SK-N-SH treated with all-trans-retinoic acid at 6 μM for 48 hours (cell line): ENCODE measurements at regions not wholly inside any gene's neighbourhood (a gene's known extent, or its start where the extent isn't known, plus 50 kb on each side); places are given as distances from the start of the nearest gene placed in this dataset.

ENCODE experiments used
- ATAC-seq: fragments of 200-7000 bp; cut with Tn5 transposase; 3 replicates; pipeline ENCODE4 v1.9.1; 2020; ENCODE audit warnings: mild to moderate bottlenecking, moderate library complexity
- ARNTL ChIP-seq: fragments of 450-650 bp; formaldehyde crosslinking; IDR thresholded peaks from 2 replicates; pipeline ENCODE4 v1.5.0; 2020; ENCODE audit warnings: low read depth, mild to moderate bottlenecking, moderate library complexity, borderline replicate concordance
- BACH2 ChIP-seq: fragments of 250-450 bp; sonication (Bioruptor Pico); IDR thresholded peaks from 2 replicates; pipeline ENCODE4 v1.9.0; 2021; ENCODE audit warnings: mild to moderate bottlenecking, borderline replicate concordance
- CREB5 ChIP-seq: fragments of 250-450 bp; sonication (Bioruptor Pico); IDR thresholded peaks from 2 replicates; pipeline ENCODE4 v1.5.1; 2020; ENCODE audit warnings: low read depth, mild to moderate bottlenecking, moderate library complexity
- CSDC2 ChIP-seq: fragments of 250-450 bp; sonication (Bioruptor Pico); IDR thresholded peaks from 2 replicates; pipeline ENCODE4 v1.5.0; 2020; ENCODE audit warnings: mild to moderate bottlenecking, moderate library complexity
- CSRNP3 ChIP-seq: fragments of 250-450 bp; sonication (Bioruptor Pico); IDR thresholded peaks from 2 replicates; pipeline ENCODE4 v1.5.1; 2021; ENCODE audit warnings: mild to moderate bottlenecking, moderate library complexity
- ESRRG ChIP-seq: fragments of 250-450 bp; sonication (Bioruptor Pico); IDR thresholded peaks from 2 replicates; pipeline ENCODE4 v1.6.1; 2021; ENCODE audit warnings: mild to moderate bottlenecking
- GLIS3 ChIP-seq: fragments of 250-450 bp; sonication (Bioruptor Pico); IDR thresholded peaks from 2 replicates; pipeline ENCODE4 v1.5.0; 2020; ENCODE audit warnings: mild to moderate bottlenecking, moderate library complexity
- ISL1 ChIP-seq: fragments of 250-450 bp; sonication (Bioruptor Pico); IDR thresholded peaks from 2 replicates; pipeline ENCODE4 v2.1.2; 2022; ENCODE audit warnings: mild to moderate bottlenecking, moderate library complexity
- PATZ1 ChIP-seq: fragments of 250-450 bp; sonication (Bioruptor Pico); IDR thresholded peaks from 2 replicates; pipeline ENCODE4 v1.8.0; 2020; ENCODE audit warnings: mild to moderate bottlenecking, moderate library complexity, borderline replicate concordance
- POU6F1 ChIP-seq: fragments of 250-450 bp; sonication (Bioruptor Pico); IDR thresholded peaks from 2 replicates; pipeline ENCODE4 v1.8.0; 2021; ENCODE audit warnings: low read depth, mild to moderate bottlenecking, moderate library complexity, borderline replicate concordance
- PPARA ChIP-seq: fragments of 250-450 bp; sonication (Bioruptor Pico); IDR thresholded peaks from 2 replicates; pipeline ENCODE4 v1.5.0; 2020; ENCODE audit warnings: mild to moderate bottlenecking, borderline replicate concordance
- RARB ChIP-seq: fragments of 250-450 bp; sonication (Bioruptor Pico); IDR thresholded peaks from 2 replicates; pipeline ENCODE4 v1.8.0; 2021; ENCODE audit warnings: mild to moderate bottlenecking, moderate library complexity
- SNAI2 ChIP-seq: fragments of 250-450 bp; sonication (Bioruptor Pico); IDR thresholded peaks from 2 replicates; pipeline ENCODE4 v1.5.0; 2020; ENCODE audit warnings: mild to moderate bottlenecking, moderate library complexity
- TCF4 ChIP-seq: fragments of 250-450 bp; sonication (Bioruptor Pico); IDR thresholded peaks from 2 replicates; pipeline ENCODE4 v1.8.0; 2021; ENCODE audit warnings: mild to moderate bottlenecking, moderate library complexity, borderline replicate concordance
- TOX ChIP-seq: fragments of 250-450 bp; sonication (Bioruptor Pico); IDR thresholded peaks from 2 replicates; pipeline ENCODE4 v1.8.0; 2021; ENCODE audit warnings: mild to moderate bottlenecking, moderate library complexity, borderline replicate concordance
- ZC3H10 ChIP-seq: fragments of 250-450 bp; sonication (Bioruptor Pico); IDR thresholded peaks from 2 replicates; pipeline ENCODE4 v1.5.1; 2021; ENCODE audit warnings: mild to moderate bottlenecking, moderate library complexity
- ZFP3 ChIP-seq: fragments of 250-450 bp; sonication (Bioruptor Pico); IDR thresholded peaks from 2 replicates; pipeline ENCODE4 v1.5.0; 2020; ENCODE audit warnings: mild to moderate bottlenecking, moderate library complexity
- ZNF565 ChIP-seq: fragments of 450-650 bp; formaldehyde crosslinking; conservative IDR thresholded peaks from 2 replicates; pipeline ENCODE4 v1.5.0; 2020; ENCODE audit warnings: low read depth, mild to moderate bottlenecking, moderate library complexity
- ZNF70 ChIP-seq: fragments of 450-650 bp; formaldehyde crosslinking; IDR thresholded peaks from 2 replicates; pipeline ENCODE4 v1.5.0; 2020; ENCODE audit warnings: mild to moderate bottlenecking, moderate library complexity
- ZNF8 ChIP-seq: fragments of 450-650 bp; formaldehyde crosslinking; IDR thresholded peaks from 2 replicates; pipeline ENCODE4 v1.5.0; 2020; ENCODE audit warnings: mild to moderate bottlenecking, moderate library complexity

GRCh38 chr7:124208642-124209041, 175.8 kb upstream of the TMEM229A start:
- no peak for TF ChIP-seq ZNF8
- TF ChIP-seq, all 23 proteins: peak for 0
- no peak for ATAC-seq

GRCh38 chr7:124208173-124208572, 175.3 kb upstream of the TMEM229A start:
- TF ChIP-seq PATZ1 (CRISPR knock-in tag) (no peak), PPARA (CRISPR knock-in tag) (no peak), BACH2 (CRISPR knock-in tag) (no peak), CSDC2 (CRISPR knock-in tag) (no peak), POU6F1 (no peak), ZFP3 (CRISPR knock-in tag) (no peak), CSRNP3 (no peak), TOX (CRISPR knock-in tag) (no peak), ZC3H10 (no peak), RARB (CRISPR knock-in tag) (no peak), CREB5 (CRISPR knock-in tag) (no peak), ZNF70 (CRISPR knock-in tag) (no peak)
- no peak for ATAC-seq

GRCh38 chr7:124205526-124205925, 172.7 kb upstream of the TMEM229A start:
- no peak for ATAC-seq
- TF ChIP-seq GLIS3 (CRISPR knock-in tag) (no peak), POU6F1 (no peak), ZFP3 (CRISPR knock-in tag) (no peak), CSRNP3 (no peak), ZC3H10 (no peak), ZNF565 (CRISPR knock-in tag) (no peak), PATZ1 (CRISPR knock-in tag) (no peak), CSDC2 (CRISPR knock-in tag) (no peak), ISL1 (no peak), BACH2 (CRISPR knock-in tag) (no peak), SNAI2 (CRISPR knock-in tag) (no peak), TCF4 (CRISPR knock-in tag) (no peak), ZNF8 (no peak), ARNTL (CRISPR knock-in tag) (no peak), TOX (CRISPR knock-in tag) (no peak), ESRRG (CRISPR knock-in tag) (no peak)
